ENCODE measurements at regions not wholly inside any gene's neighbourhood (a gene's known extent, or its start where the extent isn't known, plus 50 kb on each side); places are given as distances from the start of the nearest gene placed in this dataset.

GRCh38 chr1:30360281-30360680 is 363.1 kb downstream of the MATN1 start:
- no peak for TF ChIP-seq FOXP2 (optimal IDR thresholded peaks at IDR 0.05; ENCODE audit: borderline replicate concordance, extremely low read depth, extremely low read length, insufficient read depth)
- no peak for TF ChIP-seq TAF1 (IDR thresholded peaks at IDR 0.05; ENCODE audit: borderline replicate concordance, insufficient read depth, low read length)
- TF ChIP-seq POLR2AphosphoS5 (IDR thresholded peaks at IDR 0.05; ENCODE audit: low read depth, low read length) = no peak
- TF ChIP-seq REST (IDR thresholded peaks at IDR 0.05; ENCODE audit: insufficient read depth in 1 of 2, low read depth in 2 of 2, low read length in 2 of 2) = no peak
- TF ChIP-seq SIN3A (IDR thresholded peaks at IDR 0.05; ENCODE audit: borderline replicate concordance, insufficient read depth, low read length) = no peak

GRCh38 chr1:30359539-30360220 is 363.7 kb downstream of the MATN1 start:
- TF ChIP-seq TAF1 (IDR thresholded peaks at IDR 0.05; ENCODE audit: borderline replicate concordance, insufficient read depth, low read length) (no peak), FOXP2 (optimal IDR thresholded peaks at IDR 0.05; ENCODE audit: borderline replicate concordance, extremely low read depth, extremely low read length, insufficient read depth) (no peak), SIN3A (IDR thresholded peaks at IDR 0.05; ENCODE audit: borderline replicate concordance, insufficient read depth, low read length) (no peak), POLR2AphosphoS5 (IDR thresholded peaks at IDR 0.05; ENCODE audit: low read depth, low read length) (no peak), REST (IDR thresholded peaks at IDR 0.05; ENCODE audit: insufficient read depth in 1 of 2, low read depth in 2 of 2, low read length in 2 of 2) (no peak)

- TF ChIP-seq FOXP2 (optimal IDR thresholded peaks at IDR 0.05; ENCODE audit: borderline replicate concordance, extremely low read depth, extremely low read length, insufficient read depth) = no peak
Measured at GRCh38 chr1:30358500-30358899, 364.9 kb downstream of the MATN1 start.

GRCh38 chr1:30356839-30357238 is 366.5 kb downstream of the MATN1 start:
- no peak for TF ChIP-seq POLR2AphosphoS5 (IDR thresholded peaks at IDR 0.05; ENCODE audit: low read depth, low read length)
- no peak for TF ChIP-seq TAF1 (IDR thresholded peaks at IDR 0.05; ENCODE audit: borderline replicate concordance, insufficient read depth, low read length)
- TF ChIP-seq REST (IDR thresholded peaks at IDR 0.05; ENCODE audit: insufficient read depth in 1 of 2, low read depth in 2 of 2, low read length in 2 of 2) = no peak
- no peak for TF ChIP-seq FOXP2 (optimal IDR thresholded peaks at IDR 0.05; ENCODE audit: borderline replicate concordance, extremely low read depth, extremely low read length, insufficient read depth)
- TF ChIP-seq SIN3A (IDR thresholded peaks at IDR 0.05; ENCODE audit: borderline replicate concordance, insufficient read depth, low read length) = no peak

- TF ChIP-seq TAF1 (IDR thresholded peaks at IDR 0.05; ENCODE audit: borderline replicate concordance, insufficient read depth, low read length) = no peak
- TF ChIP-seq SIN3A (IDR thresholded peaks at IDR 0.05; ENCODE audit: borderline replicate concordance, insufficient read depth, low read length) = no peak
- TF ChIP-seq POLR2AphosphoS5 (IDR thresholded peaks at IDR 0.05; ENCODE audit: low read depth, low read length) = no peak
- TF ChIP-seq REST (IDR thresholded peaks at IDR 0.05; ENCODE audit: insufficient read depth in 1 of 2, low read depth in 2 of 2, low read length in 2 of 2) = no peak
- no peak for TF ChIP-seq FOXP2 (optimal IDR thresholded peaks at IDR 0.05; ENCODE audit: borderline replicate concordance, extremely low read depth, extremely low read length, insufficient read depth)
Measured at GRCh38 chr1:30354410-30354809, 369.0 kb downstream of the MATN1 start.

All from PFSK-1 (cell line).